Adrenal gland (tissue), 9 donors: ENCODE measurements at regions not wholly inside any gene's neighbourhood (a gene's known extent, or its start where the extent isn't known, plus 50 kb on each side); places are given as distances from the start of the nearest gene placed in this dataset.

Experiments
- DNase-seq, 7 donors: peaks; one replicate each; pipeline ENCODE4 v3.0.0-alpha.2; 2019 to 2020
- H3K27ac ChIP-seq, 5 donors: fragments of 200-600 bp; sonication (generic) in 4 of 5; 1 replicate in 3 of 5; 2 replicates in 2 of 5; pipeline versions ENCODE4 v1.5.1 to v1.8.0; 2016 to 2020; ENCODE audit warnings: mild to moderate bottlenecking in 1 of 5
- H3K27me3 ChIP-seq: fragments of 200-600 bp; 2 replicates; pipeline ENCODE4 v1.8.0; 2021
- H3K36me3 ChIP-seq, 2 donors: fragments of 200-600 bp; replicated peaks in 1 of 2; 1 replicate in 1 of 2; 2 replicates in 1 of 2; pipeline versions ENCODE4 v1.5.1 to v1.8.0; 2018 to 2022
- H3K4me1 ChIP-seq, 2 donors: fragments of 200-600 bp; replicated peaks in 1 of 2; 1 replicate in 1 of 2; 2 replicates in 1 of 2; pipeline versions ENCODE4 v1.5.1 to v1.8.0; 2018 to 2021
- H3K4me3 ChIP-seq, 4 donors: fragments of 200-600 bp; sonication (generic) in 3 of 4; one replicate each; pipeline ENCODE4 v1.5.1; 2016 to 2018
- H3K9me3 ChIP-seq, 3 donors: fragments of 200-600 bp; sonication (generic) in 1 of 3; replicated peaks in 1 of 3; 1 replicate in 2 of 3; 2 replicates in 1 of 3; pipeline versions ENCODE4 v1.5.1 to v1.8.0; 2016 to 2021
- CTCF ChIP-seq, 6 experiments: fragments of 450-650 bp in 4 of 6; fragments of 200-600 bp in 2 of 6; sonication (generic) in 1 of 6; IDR thresholded peaks; 1 replicate in 5 of 6; 2 replicates in 1 of 6; pipeline versions ENCODE4 v1.5.1 to v1.8.0; 2016 to 2021; ENCODE audit warnings: antibody characterized with exemption in 6 of 6, mild to moderate bottlenecking in 2 of 6, moderate library complexity in 1 of 6
- POLR2A ChIP-seq, 2 donors: fragments of 450-650 bp; IDR thresholded peaks; one replicate each; pipeline ENCODE4 v1.6.1; 2017; ENCODE audit warnings: antibody characterized with exemption in 2 of 2, mild to moderate bottlenecking in 2 of 2, moderate library complexity in 1 of 2
- WGBS, 4 donors: extraction: QIAGEN DNeasy Blood & Tissue Kit in 2 of 4; methylation state at CpG; one replicate each; pipeline versions ENCODE4 v1.1.5 to v1.1.7; 2013 to 2017; 5-methylcytosine and 5-hydroxymethylcytosine counted together
- intact Hi-C, 2 donors: fragments of 100-400 bp; cut with DNase I; formaldehyde crosslinking; loops; one replicate each; pipeline versions ENCODE4 v1.14.1 to v1.15.0; 2022 to 2023
- donor health status: healthy with polysubstance abuse.
- donor health status: Bipolar disorder and iron deficiency.
- donor health status: DM: yes; HTN: yes; CAD: no.
- donor health status: DM: no; HTN: no; CAD: no.
- donor health status: DM: no; HTN: no; CAD: no.

- H3K27ac ChIP-seq, result no peak overlapping the region
- intact Hi-C loops, result no loop called here
- TF ChIP-seq POLR2A (IDR thresholded peaks at IDR 0.05), result no peak
- TF ChIP-seq CTCF (IDR thresholded peaks at IDR 0.05), result no peak
- no peaks in the 10 kb centered on the region for H3K36me3 ChIP-seq
- H3K4me3 ChIP-seq, result no peak overlapping the region
- H3K4me1 ChIP-seq, result no peaks in the 10 kb centered on the region
- WGBS, 4 donors, result 75 to 83% (median 78%) methylated on average over 3 to 4 of the region's 4 CpGs
- peaks cover 3% of the 10 kb centered on the region for H3K27me3 ChIP-seq
- no peaks in the 10 kb centered on the region for H3K9me3 ChIP-seq
- DNase-seq, result no peak
These were observed 295.3 kb downstream of the TLE3 start for GRCh38 chr15:69802432-69802831.

- Histone ChIP-seq H3K27me3 (peaks cover 3% of the 10 kb centered on the region), H3K27ac (no peak overlapping the region), H3K4me3 (no peak overlapping the region), H3K9me3 (no peaks in the 10 kb centered on the region), H3K4me1 (no peaks in the 10 kb centered on the region), H3K36me3 (no peaks in the 10 kb centered on the region)
- intact Hi-C loops, result no loop called here
- 63 to 80% (median 73%) methylated on average over 3 of the region's 3 CpGs for WGBS, 4 donors
- DNase-seq, result no peak
- no peak for TF ChIP-seq CTCF (IDR thresholded peaks at IDR 0.05)
- no peak for TF ChIP-seq POLR2A (IDR thresholded peaks at IDR 0.05)
These were observed 292.9 kb downstream of the TLE3 start for GRCh38 chr15:69804786-69805185.

GRCh38 chr15:69805248-69805953, 292.3 kb downstream of the TLE3 start:
- TF ChIP-seq CTCF (IDR thresholded peaks at IDR 0.05), result no peak
- no peak for TF ChIP-seq POLR2A (IDR thresholded peaks at IDR 0.05)
- Histone ChIP-seq H3K4me1 (no peaks in the 10 kb centered on the region), H3K9me3 (no peaks in the 10 kb centered on the region), H3K27ac (no peak overlapping the region), H3K4me3 (no peak overlapping the region), H3K27me3 (peaks cover 3% of the 10 kb centered on the region), H3K36me3 (no peaks in the 10 kb centered on the region)
- no peak for DNase-seq
- intact Hi-C loops, result no loop called here
- WGBS, 4 donors, result 67 to 78% (median 77%) methylated on average over 8 to 9 of the region's 9 CpGs

- H3K36me3 ChIP-seq, result no peaks in the 10 kb centered on the region
- H3K9me3 ChIP-seq, result no peaks in the 10 kb centered on the region
- intact Hi-C loops, result no loop called here
- H3K4me1 ChIP-seq, result no peaks in the 10 kb centered on the region
- TF ChIP-seq POLR2A (IDR thresholded peaks at IDR 0.05), result no peak
- no peak for TF ChIP-seq CTCF (IDR thresholded peaks at IDR 0.05)
- H3K27me3 ChIP-seq, result peaks cover 3% of the 10 kb centered on the region
- H3K4me3 ChIP-seq, result no peak overlapping the region
- no peak for DNase-seq
- no peak overlapping the region for H3K27ac ChIP-seq
- 66 to 77% (median 71%) methylated on average over 10 of the region's 10 CpGs for whole genome bisulfite sequencing, 4 donors
These were observed 291.3 kb downstream of the TLE3 start for GRCh38 chr15:69806287-69806915.
